K562 (cell line): ENCODE measurements at regions not wholly inside any gene's neighbourhood (a gene's known extent, or its start where the extent isn't known, plus 50 kb on each side); places are given as distances from the start of the nearest gene placed in this dataset.

ENCODE experiments used
- DPF2 ChIP-seq: fragments of 450-650 bp; IDR thresholded peaks from 2 replicates; pipeline ENCODE4 v1.6.1; 2016
- FOXA1 ChIP-seq: fragments of 450-650 bp; IDR thresholded peaks from 2 replicates; pipeline ENCODE4 v1.6.1; 2016; ENCODE audit warnings: mild to moderate bottlenecking, borderline replicate concordance
- FOXJ2 ChIP-seq: fragments of 200-800 bp; sonication (Bioruptor generic); IDR thresholded peaks from 2 replicates; pipeline ENCODE4 v1.6.1; 2016; ENCODE audit warnings: missing genetic modification characterization, missing compliant biosample characterization
- GABPA ChIP-seq: fragments of 200-800 bp; sonication (Bioruptor generic); conservative IDR thresholded peaks from 2 replicates; pipeline ENCODE4 v1.6.1; 2016; ENCODE audit warnings: low read depth, missing genetic modification characterization, missing compliant biosample characterization
- HNRNPLL ChIP-seq: fragments of 200-400 bp; formaldehyde crosslinking; IDR thresholded peaks from 2 replicates; pipeline ENCODE4 v1.6.1; 2017; ENCODE audit warnings: low read length, low read depth, mild to moderate bottlenecking; ENCODE audit not compliant: poor library complexity, severe bottlenecking
- HOXB6 ChIP-seq: fragments of 250-450 bp; sonication (Bioruptor Pico); IDR thresholded peaks from 2 replicates; pipeline ENCODE4 v1.5.1; 2022; ENCODE audit warnings: mild to moderate bottlenecking, borderline replicate concordance
- JUN ChIP-seq, 2 experiments: sonication (generic) in 1 of 2; formaldehyde crosslinking in 1 of 2; IDR thresholded peaks; 2 replicates each; pipeline versions ENCODE4 v1.6.1 to v1.8.0; 2012 to 2022; ENCODE audit warnings: borderline replicate concordance in 2 of 2, mild to moderate bottlenecking in 2 of 2, improper control_type of control experiment in 1 of 2, low read depth in 1 of 2, low read length in 1 of 2, missing genetic modification reagents in 1 of 2
- KDM1A ChIP-seq, 2 experiments: fragments of 450-650 bp; IDR thresholded peaks; 2 replicates each; pipeline ENCODE4 v1.6.1; 2016; ENCODE audit warnings: mild to moderate bottlenecking in 2 of 2
- MIER1 ChIP-seq: fragments of 450-650 bp; IDR thresholded peaks from 2 replicates; pipeline ENCODE4 v1.6.1; 2016; ENCODE audit warnings: antibody characterized with exemption, mild to moderate bottlenecking, low read depth
- NBN ChIP-seq: fragments of 450-650 bp; IDR thresholded peaks from 2 replicates; pipeline ENCODE4 v1.6.1; 2016; ENCODE audit warnings: low read depth, mild to moderate bottlenecking
- NR1H2 ChIP-seq: sonication (generic); formaldehyde crosslinking; IDR thresholded peaks from 2 replicates; pipeline ENCODE4 v1.4.0; 2020; ENCODE audit warnings: mild to moderate bottlenecking, missing genetic modification reagents
- PHB ChIP-seq: fragments of 250-450 bp; sonication (Bioruptor Pico); IDR thresholded peaks from 2 replicates; pipeline ENCODE4 v1.5.0; 2021
- POLR2AphosphoS5 ChIP-seq: IDR thresholded peaks from 2 replicates; pipeline ENCODE4 v1.6.1; 2011; ENCODE audit warnings: mild to moderate bottlenecking, low read depth, low read length, moderate library complexity; ENCODE audit not compliant: control insufficient read depth, insufficient read depth
- RHOXF2B ChIP-seq: fragments of 250-450 bp; sonication (Bioruptor Pico); conservative IDR thresholded peaks from 2 replicates; pipeline ENCODE4 v1.5.1; 2021
- SMARCE1 ChIP-seq: fragments of 450-650 bp; IDR thresholded peaks from 2 replicates; pipeline ENCODE4 v1.7.1; 2016; ENCODE audit warnings: mild to moderate bottlenecking
- SRF ChIP-seq, 2 experiments: fragments of 250-450, 450-650 bp in 1 of 2; sonication (Bioruptor Pico) in 1 of 2; sonication (generic) in 1 of 2; formaldehyde crosslinking; IDR thresholded peaks; 2 replicates each; pipeline versions ENCODE4 v1.5.0 to v1.5.1; 2020 to 2022; ENCODE audit warnings: mild to moderate bottlenecking in 1 of 2, missing genetic modification reagents in 1 of 2
- THRAP3 ChIP-seq: fragments of 450-650 bp; IDR thresholded peaks from 2 replicates; pipeline ENCODE4 v1.6.1; 2016; ENCODE audit warnings: mild to moderate bottlenecking, inconsistent platforms, borderline replicate concordance
- ZNF121 ChIP-seq: sonication (generic); formaldehyde crosslinking; conservative IDR thresholded peaks from 2 replicates; pipeline ENCODE4 v1.8.0; 2022; ENCODE audit warnings: missing genetic modification reagents
- ZNF232 ChIP-seq: sonication (generic); formaldehyde crosslinking; IDR thresholded peaks from 2 replicates; pipeline ENCODE4 v1.8.0; 2022; ENCODE audit warnings: mild to moderate bottlenecking, missing genetic modification reagents
- ZNF282 ChIP-seq: sonication (generic); formaldehyde crosslinking; IDR thresholded peaks from 2 replicates; pipeline ENCODE4 v1.8.1; 2023; ENCODE audit warnings: missing genetic modification reagents
- ZNF445 ChIP-seq: fragments of 250-450 bp; sonication (Bioruptor Pico); IDR thresholded peaks from 2 replicates; pipeline ENCODE4 v1.4.0; 2020; ENCODE audit warnings: low read depth, mild to moderate bottlenecking, moderate library complexity
- TF ChIP-seq, protein P1 (sequence below): fragments of 250-450 bp; sonication (Bioruptor Pico); IDR thresholded peaks from 2 replicates; pipeline ENCODE4 v1.8.0; 2022; ENCODE audit warnings: moderate library complexity, mild to moderate bottlenecking, inconsistent platforms
- TF ChIP-seq, protein P2 (sequence below), 2 experiments: fragments of 250-450 bp in 1 of 2; fragments of 450-650 bp in 1 of 2; sonication (Bioruptor Pico) in 1 of 2; IDR thresholded peaks; 2 replicates each; pipeline versions ENCODE4 v1.6.1 to v1.8.0; 2016 to 2021; ENCODE audit warnings: mild to moderate bottlenecking in 2 of 2, moderate library complexity in 2 of 2, missing compliant biosample characterization in 1 of 2, missing genetic modification characterization in 1 of 2
- TF ChIP-seq, protein P3 (sequence below): fragments of 450-650 bp; IDR thresholded peaks from 2 replicates; pipeline ENCODE4 v1.6.1; 2018; ENCODE audit warnings: mild to moderate bottlenecking, low read depth; ENCODE audit not compliant: partially characterized antibody
- TF ChIP-seq, protein P4 (sequence below): fragments of 450-650 bp; IDR thresholded peaks from 2 replicates; pipeline ENCODE4 v1.6.1; 2016; ENCODE audit warnings: missing biosample characterization, missing genetic modification characterization

DNA sequence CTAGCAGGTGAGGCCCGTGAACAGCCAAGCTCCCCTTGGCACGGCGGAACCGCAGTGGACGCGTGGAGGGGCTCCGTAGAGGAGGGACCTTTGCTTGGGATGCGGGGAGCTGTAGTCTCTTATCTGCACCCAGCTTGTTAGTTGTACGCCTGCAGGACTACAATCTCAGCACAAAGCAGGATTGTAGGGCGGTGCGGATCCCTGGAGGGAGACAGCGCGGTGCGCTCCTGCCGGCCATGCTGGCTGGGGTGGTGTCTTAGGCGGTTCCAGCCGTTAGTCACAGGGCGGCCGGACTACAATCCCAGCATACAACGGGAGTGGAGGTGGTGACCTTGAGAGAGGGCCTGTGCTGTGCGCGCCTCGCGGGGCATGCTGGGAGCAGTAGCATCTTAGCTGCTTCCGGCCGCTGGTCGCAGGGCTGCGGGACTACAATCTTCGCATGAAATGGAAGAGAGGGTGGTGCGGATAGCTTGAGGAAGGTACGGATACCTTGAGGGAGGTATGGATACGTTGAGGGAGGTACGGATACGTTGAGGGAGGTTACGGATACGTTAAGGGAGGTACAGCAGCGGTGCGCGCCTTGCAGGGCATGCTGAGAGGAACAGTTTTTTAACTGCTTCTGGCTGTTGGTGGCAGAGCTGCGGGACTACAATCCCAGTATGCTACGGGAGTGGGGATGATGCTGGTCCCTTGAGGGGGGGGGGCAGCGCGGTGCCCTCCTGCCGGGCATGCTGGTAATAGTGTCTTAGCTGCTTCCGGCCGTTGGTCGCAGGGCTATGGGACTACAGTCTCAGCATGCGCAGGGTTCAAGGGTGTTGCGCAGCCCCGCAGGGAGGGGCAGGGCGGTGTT, 1419.1 kb downstream of the UQCRFS1 start (continued):
- TF ChIP-seq MIER1 (no peak), ZNF121 (CRISPR knock-in tag) (no peak), ZNF232 (CRISPR knock-in tag) (no peak), NBN (no peak), GABPA (tag) (peak; percentile 85), JUN (IDR thresholded peaks at IDR 0.05; ENCODE audit: borderline replicate concordance, low read depth, low read length) (0 out of 2 replicates have a peak, but pooled peaks have one; percentile 40), JUN (CRISPR knock-in tag; IDR thresholded peaks at IDR 0.05; ENCODE audit: borderline replicate concordance) (no peak), HOXB6 (CRISPR knock-in tag) (no peak), KDM1A (IDR thresholded peaks at IDR 0.05) (peak; percentile 37 to 41; a peak in 2 of 4 replicates), POLR2AphosphoS5 (peak; percentile 62), SRF (CRISPR knock-in tag; IDR thresholded peaks at IDR 0.05) (no peak; a peak in 1 of 4 replicates), PHB (no peak), FOXJ2 (no peak), DPF2 (no peak), SMARCE1 (no peak), ZNF282 (CRISPR knock-in tag) (no peak), NR1H2 (CRISPR knock-in tag) (no peak), HNRNPLL (peak; percentile 73), FOXA1 (no peak), RHOXF2B (no peak), THRAP3 (no peak), ZNF445 (no peak)
- TF ChIP-seq, protein P1, sequence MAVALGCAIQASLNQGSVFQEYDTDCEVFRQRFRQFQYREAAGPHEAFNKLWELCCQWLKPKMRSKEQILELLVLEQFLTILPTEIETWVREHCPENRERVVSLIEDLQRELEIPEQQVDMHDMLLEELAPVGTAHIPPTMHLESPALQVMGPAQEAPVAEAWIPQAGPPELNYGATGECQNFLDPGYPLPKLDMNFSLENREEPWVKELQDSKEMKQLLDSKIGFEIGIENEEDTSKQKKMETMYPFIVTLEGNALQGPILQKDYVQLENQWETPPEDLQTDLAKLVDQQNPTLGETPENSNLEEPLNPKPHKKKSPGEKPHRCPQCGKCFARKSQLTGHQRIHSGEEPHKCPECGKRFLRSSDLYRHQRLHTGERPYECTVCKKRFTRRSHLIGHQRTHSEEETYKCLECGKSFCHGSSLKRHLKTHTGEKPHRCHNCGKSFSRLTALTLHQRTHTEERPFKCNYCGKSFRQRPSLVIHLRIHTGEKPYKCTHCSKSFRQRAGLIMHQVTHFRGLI (CRISPR knock-in tag) = no peak
- TF ChIP-seq, protein P2, sequence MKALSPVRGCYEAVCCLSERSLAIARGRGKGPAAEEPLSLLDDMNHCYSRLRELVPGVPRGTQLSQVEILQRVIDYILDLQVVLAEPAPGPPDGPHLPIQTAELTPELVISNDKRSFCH (CRISPR knock-in tag; IDR thresholded peaks at IDR 0.05) = no peak
- TF ChIP-seq, protein P2 (tag; IDR thresholded peaks at IDR 0.05) = no peak
- TF ChIP-seq, protein P3, sequence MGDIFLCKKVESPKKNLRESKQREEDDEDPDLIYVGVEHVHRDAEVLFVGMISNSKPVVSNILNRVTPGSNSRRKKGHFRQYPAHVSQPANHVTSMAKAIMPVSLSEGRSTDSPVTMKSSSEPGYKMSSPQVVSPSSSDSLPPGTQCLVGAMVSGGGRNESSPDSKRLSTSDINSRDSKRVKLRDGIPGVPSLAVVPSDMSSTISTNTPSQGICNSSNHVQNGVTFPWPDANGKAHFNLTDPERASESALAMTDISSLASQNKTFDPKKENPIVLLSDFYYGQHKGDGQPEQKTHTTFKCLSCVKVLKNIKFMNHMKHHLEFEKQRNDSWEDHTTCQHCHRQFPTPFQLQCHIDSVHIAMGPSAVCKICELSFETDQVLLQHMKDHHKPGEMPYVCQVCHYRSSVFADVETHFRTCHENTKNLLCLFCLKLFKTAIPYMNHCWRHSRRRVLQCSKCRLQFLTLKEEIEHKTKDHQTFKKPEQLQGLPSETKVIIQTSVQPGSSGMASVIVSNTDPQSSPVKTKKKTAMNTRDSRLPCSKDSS = no peak
- TF ChIP-seq, protein P4, sequence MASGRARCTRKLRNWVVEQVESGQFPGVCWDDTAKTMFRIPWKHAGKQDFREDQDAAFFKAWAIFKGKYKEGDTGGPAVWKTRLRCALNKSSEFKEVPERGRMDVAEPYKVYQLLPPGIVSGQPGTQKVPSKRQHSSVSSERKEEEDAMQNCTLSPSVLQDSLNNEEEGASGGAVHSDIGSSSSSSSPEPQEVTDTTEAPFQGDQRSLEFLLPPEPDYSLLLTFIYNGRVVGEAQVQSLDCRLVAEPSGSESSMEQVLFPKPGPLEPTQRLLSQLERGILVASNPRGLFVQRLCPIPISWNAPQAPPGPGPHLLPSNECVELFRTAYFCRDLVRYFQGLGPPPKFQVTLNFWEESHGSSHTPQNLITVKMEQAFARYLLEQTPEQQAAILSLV = no peak
